GM18498 (cell line): ENCODE measurements at regions not wholly inside any gene's neighbourhood (a gene's known extent, or its start where the extent isn't known, plus 50 kb on each side); places are given as distances from the start of the nearest gene placed in this dataset.
"Not testable (repeated sequence)": the region's sequence is repeated elsewhere in the genome, so short reads cannot be mapped to it uniquely, and the experiment has no call there.

Experiments
- ATAC-seq: cut with Tn5 transposase; IDR thresholded peaks from one replicate; pipeline ENCODE4 v1.9.1; 2021; ENCODE audit warnings: mild to moderate bottlenecking, moderate library complexity; ENCODE audit not compliant: unreplicated experiment

DNA sequence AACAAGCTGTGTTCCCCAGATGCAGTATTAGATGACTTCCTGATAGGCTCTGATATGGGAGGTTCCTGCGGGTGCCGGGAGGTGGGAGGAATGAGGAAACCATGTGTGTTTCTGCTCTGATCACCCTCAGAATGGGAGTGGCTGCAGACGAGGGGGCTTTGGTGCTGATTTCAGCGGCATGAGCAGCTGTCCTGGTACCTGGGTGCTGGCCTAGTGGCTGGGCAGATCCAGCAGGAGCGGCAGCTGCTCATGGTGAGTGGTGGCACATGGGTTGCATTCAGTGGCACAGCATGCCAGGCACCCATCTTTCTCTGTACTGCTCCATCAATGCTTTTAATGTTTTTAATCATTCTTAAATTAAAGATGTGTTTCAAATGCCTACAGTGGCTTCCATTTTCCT, 177.2 kb upstream of the NETO1 start:
- ATAC-seq, result no peak

DNA sequence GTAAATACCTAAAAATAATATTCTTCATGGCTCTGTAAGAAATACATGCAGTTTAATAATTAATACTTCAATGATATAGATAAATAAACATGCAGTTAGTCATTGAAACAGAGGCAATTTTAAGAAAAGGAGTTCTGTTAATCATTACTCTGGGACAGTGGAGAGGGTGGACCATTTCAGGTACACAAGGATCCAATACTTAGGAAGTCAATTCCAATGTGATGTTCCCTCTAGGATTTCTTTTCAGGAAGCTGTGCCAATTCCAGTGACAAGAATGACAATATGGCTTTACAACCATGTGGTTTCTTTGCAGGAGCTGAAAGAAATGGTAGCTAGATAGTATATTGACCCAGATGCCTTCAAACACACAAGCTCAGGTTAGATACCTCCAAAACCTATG, 175.8 kb upstream of the NETO1 start:
- no peak for ATAC-seq

- no peak for ATAC-seq
Observed at GRCh38 chr18:73043211-73043610, 175.4 kb upstream of the NETO1 start.

GRCh38 chr18:73040247-73040646, 172.5 kb upstream of the NETO1 start:
- no peak for ATAC-seq

DNA sequence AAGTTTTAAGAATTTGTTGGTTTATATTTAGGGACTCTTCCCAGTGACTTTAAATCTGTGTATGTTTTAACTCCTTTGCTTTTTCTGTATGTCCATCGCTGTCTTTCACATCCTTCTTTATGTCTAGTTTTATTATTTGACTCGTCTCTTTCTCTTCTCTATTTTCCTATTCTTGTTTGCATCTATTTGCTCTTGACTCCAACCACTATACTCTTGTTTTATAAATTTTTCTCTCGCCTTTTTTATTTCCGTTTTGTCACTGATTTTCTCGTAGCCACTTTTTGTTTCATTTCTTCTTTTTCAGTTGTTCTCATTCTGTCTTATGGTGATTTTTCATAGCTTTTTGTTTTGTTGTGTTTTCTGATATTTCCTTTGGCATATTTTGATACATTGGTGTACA, 170.5 kb upstream of the NETO1 start:
- peak; percentile 67 for ATAC-seq

- ATAC-seq, result no peak
Observed at GRCh38 chr18:73023975-73024374, 156.2 kb upstream of the NETO1 start.

GRCh38 chr18:73009691-73010090, 141.9 kb upstream of the NETO1 start:
- ATAC-seq, result no peak

- ATAC-seq, result no peak
Observed at GRCh38 chr18:73007915-73008308, 140.1 kb upstream of the NETO1 start.

GRCh38 chr18:73007195-73007914, 139.6 kb upstream of the NETO1 start:
- no peak for ATAC-seq

- ATAC-seq, result no peak
Observed at GRCh38 chr18:73006331-73006730, 138.5 kb upstream of the NETO1 start.

DNA sequence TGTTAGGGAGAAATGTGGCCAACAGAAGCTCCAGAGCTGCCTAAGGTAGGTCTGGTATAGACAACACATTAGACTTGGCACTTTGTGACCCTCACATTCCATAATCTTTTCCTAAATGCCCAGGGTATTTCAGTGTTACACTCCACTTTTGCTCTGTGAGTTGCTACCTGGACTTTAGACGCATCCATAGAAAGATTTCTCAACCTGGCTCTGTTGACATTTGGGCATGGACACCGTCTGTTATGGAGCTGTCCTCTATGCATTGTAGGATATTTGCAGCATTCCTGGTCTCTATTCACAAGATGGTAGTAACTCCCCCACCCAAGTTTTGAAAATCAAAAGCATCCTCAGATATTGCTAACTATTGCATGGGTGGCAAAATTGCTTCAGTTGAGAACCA, 136.5 kb upstream of the NETO1 start:
- no peak for ATAC-seq

DNA sequence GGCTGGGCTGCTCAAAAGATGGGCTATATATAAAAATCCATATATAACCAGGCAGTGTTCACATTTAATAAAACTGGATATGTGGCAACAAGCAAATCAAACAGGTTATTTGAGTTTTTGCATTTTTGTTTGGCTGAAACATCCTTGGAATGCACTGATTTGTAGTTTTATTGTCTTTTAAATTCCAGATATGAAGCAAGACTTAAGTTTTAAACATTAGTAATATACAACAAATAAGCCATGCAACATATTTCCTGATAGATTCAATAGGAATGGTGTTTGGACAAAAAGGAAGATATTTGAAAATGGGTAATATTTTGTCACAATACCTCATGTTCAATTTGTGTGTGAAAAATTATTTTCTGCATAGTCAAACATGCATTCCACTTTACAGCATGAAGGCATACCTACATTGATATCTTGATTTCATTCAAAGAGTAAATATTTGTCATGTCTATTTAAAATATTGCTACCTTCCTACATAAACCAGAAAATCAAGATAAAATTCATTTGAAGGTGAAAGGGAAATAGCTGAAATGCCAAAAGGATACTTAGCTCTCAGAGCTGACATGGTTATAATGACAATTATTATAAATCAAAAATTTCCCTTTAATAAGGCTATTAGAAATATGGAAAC, 132.3 kb upstream of the NETO1 start:
- no peak for ATAC-seq

GRCh38 chr18:72995558-72995957, 127.8 kb upstream of the NETO1 start:
- no peak for ATAC-seq

GRCh38 chr18:72993250-72993649, 125.5 kb upstream of the NETO1 start:
- no peak for ATAC-seq

- ATAC-seq, result no peak
Observed at GRCh38 chr18:72991379-72991778, 123.6 kb upstream of the NETO1 start.

DNA sequence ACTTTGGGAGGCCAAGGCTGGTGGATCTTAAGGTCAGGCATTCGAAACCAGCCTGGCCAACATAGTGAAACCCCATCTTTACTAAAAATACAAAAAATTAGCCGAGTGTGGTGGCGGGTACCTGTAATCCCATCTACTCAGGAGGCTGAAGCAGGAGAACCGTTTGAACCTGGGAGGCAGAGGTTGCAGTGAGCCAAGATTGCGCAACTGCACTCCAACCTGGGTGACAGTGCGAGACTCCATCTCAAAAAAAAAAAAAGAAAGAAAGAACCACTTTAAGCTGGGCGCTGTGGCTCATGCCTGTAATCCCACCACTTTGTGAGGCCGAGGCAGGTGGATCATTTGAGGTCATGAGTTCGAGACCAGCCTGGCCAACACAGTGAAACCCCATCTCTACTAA, 119.8 kb upstream of the NETO1 start:
- not testable (repeated sequence) for ATAC-seq

GRCh38 chr18:72986103-72986502, 118.3 kb upstream of the NETO1 start:
- peak; percentile 48 for ATAC-seq

DNA sequence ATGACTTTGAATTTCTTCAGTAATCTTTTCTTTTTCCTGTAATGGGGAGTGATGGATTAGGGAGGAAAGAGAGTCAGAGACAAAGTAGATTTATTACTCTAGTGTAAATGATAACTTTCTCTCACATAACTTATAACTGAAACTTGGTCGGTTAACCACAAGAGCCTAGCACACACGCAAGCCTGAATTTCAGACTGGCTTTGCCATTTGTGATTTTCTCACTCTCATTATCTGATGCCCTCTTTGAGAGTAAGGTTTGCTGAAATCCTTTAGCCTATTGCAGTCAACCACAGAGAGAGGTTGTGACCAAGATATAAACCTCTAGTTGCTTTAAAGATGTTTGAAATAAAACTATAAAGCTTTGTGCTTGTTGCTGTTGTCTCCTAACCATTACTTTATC, 117.9 kb upstream of the NETO1 start:
- peak; percentile 93 for ATAC-seq

DNA sequence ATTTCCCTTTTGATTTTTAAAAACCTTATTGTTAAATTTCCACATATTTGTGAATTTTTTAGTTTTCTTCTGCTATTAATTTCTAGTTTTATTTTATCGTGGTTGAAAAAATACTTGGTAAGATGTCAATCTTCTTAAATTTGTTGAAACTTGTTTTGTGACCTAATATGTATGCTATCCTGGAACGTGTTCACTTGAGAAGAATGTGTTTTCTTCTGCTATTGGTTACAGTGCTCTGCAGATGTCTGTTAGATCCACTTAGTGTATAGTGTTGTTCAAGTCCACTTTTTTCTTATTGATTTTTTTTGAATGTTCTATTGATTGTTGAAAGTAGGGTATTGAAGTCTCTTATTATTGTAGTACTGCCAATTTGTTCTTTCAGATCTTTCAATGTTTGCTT, 116.5 kb upstream of the NETO1 start:
- ATAC-seq, result no peak

DNA sequence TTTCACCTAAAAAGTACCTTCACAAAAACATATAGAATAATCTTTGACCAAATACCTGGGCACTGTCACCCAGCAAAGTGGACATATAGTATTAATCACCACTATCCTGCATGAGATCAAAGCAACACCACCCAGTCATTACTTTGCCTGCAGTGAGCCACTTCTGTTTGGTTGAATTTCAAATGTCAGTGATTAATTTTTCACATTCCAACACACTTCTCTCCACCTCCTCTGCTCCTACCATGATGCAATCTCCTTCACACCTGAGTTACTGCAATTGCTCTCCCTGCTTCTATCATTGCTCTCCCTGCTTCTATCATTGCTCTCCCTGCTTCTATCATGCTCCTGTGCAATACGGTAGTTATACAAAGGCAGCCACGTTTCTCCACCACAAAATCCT, 106.1 kb upstream of the NETO1 start:
- ATAC-seq, result no peak

DNA sequence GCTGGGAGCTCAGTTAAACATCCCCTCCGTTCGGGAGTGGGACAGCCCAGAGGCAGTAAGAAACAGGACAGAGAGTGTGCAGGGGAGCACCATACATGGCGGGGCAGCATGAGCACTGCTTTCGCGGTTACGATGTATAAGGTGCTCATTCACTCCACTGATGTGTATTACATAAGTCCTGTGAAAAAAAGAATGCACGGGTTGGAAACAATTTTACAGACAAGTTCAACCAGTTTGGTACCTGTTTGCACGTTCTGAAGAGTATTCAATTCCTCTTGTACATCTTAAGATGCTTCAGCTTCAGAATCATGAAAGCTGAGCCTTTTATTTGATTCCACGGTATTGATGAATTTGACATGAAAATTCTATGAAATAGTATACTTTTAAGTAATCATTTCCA, 97.8 kb upstream of the NETO1 start:
- ATAC-seq, result no peak

GRCh38 chr18:72958195-72958594, 90.4 kb upstream of the NETO1 start:
- ATAC-seq, result not testable (repeated sequence)

DNA sequence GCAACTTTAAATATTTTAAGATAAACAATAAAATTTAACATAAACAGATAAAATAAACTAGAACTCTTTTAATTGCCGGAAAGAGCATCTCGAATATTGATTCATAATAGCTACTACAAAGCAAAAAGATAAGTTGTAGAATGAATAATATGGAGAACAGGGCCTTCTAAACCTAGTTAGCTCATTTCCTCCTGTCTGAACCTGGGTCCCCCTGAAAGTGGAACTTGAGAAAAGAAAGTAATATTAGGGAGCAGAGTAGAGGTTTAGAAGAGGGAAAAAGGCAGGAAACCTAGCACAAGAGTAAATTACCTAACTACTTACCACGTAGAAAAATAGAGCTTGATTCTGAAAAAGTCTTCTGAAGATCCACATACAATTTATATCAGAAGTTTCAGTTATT, 80.7 kb upstream of the NETO1 start:
- ATAC-seq, result no peak
